GM10266 (cell line): ENCODE measurements at regions not wholly inside any gene's neighbourhood (a gene's known extent, or its start where the extent isn't known, plus 50 kb on each side); places are given as distances from the start of the nearest gene placed in this dataset.

Experiments used
- DNase-seq: peaks from one replicate; pipeline ENCODE4 v3.0.0; 2012; ENCODE audit errors: extremely low spot score
- CTCF ChIP-seq: IDR thresholded peaks from 2 replicates; pipeline ENCODE4 v1.5.1; 2012; ENCODE audit warnings: mild to moderate bottlenecking, low read depth; ENCODE audit not compliant: control insufficient read depth, insufficient read depth; ENCODE audit errors: missing control alignments

- TF ChIP-seq CTCF = no peak
- no peak for DNase-seq
Observed at GRCh38 chr4:126851391-126851790, 781.4 kb upstream of the INTU start.

- TF ChIP-seq CTCF = no peak
- DNase-seq = no peak
Observed at GRCh38 chr4:126853715-126854114, 779.0 kb upstream of the INTU start.

GRCh38 chr4:126856906-126857305 is 775.9 kb upstream of the INTU start:
- no peak for DNase-seq
- no peak for TF ChIP-seq CTCF

- TF ChIP-seq CTCF = no peak
- no peak for DNase-seq
Observed at GRCh38 chr4:126859314-126859713, 773.4 kb upstream of the INTU start.

- no peak for TF ChIP-seq CTCF
- DNase-seq = no peak
Observed at GRCh38 chr4:126859872-126860271, 772.9 kb upstream of the INTU start.

- no peak for TF ChIP-seq CTCF
- no peak for DNase-seq
Observed at GRCh38 chr4:126860308-126860707, 772.4 kb upstream of the INTU start.

GRCh38 chr4:126869967-126870366 is 762.8 kb upstream of the INTU start:
- no peak for TF ChIP-seq CTCF
- DNase-seq = no peak
